SU-DHL-6 (cell line): ENCODE measurements at regions not wholly inside any gene's neighbourhood (a gene's known extent, or its start where the extent isn't known, plus 50 kb on each side); places are given as distances from the start of the nearest gene placed in this dataset.

Experiments used
- H2AFZ ChIP-seq: fragments of 200-600 bp; sonication (generic); 2 replicates; pipeline ENCODE4 v1.6.1; 2014; ENCODE audit warnings: low read depth, mild to moderate bottlenecking, moderate library complexity, mixed read lengths, antibody characterized with exemption, low read length; ENCODE audit not compliant: severe bottlenecking
- H3F3A ChIP-seq: fragments of 200-600 bp; shearing (Covaris generic); 2 replicates; pipeline ENCODE4 v1.6.0; 2016; ENCODE audit warnings: antibody characterized with exemption, mild to moderate bottlenecking; ENCODE audit not compliant: insufficient read depth
- H3K27ac ChIP-seq: fragments of 200-600 bp; sonication (generic); 2 replicates; pipeline ENCODE4 v1.5.1; 2016; ENCODE audit warnings: low read depth, mild to moderate bottlenecking, low read length, moderate library complexity, mixed read lengths
- H3K27me3 ChIP-seq: fragments of 200-600 bp; sonication (generic), shearing (Covaris generic); 2 replicates; pipeline ENCODE4 v1.6.0; 2014; ENCODE audit warnings: mild to moderate bottlenecking, low read length
- H3K36me3 ChIP-seq: fragments of 200-600 bp; sonication (generic); 2 replicates; pipeline ENCODE4 v1.6.1; 2014; ENCODE audit warnings: mild to moderate bottlenecking, low read length, mixed read lengths
- H3K4me2 ChIP-seq: fragments of 300-600, 200-600 bp; shearing (Covaris generic), sonication (generic); 2 replicates; pipeline ENCODE4 v1.6.0; 2014; ENCODE audit warnings: low read length, low read depth, mild to moderate bottlenecking; ENCODE audit not compliant: poor library complexity, severe bottlenecking
- H3K4me3 ChIP-seq: fragments of 200-600 bp; sonication (generic); 2 replicates; pipeline ENCODE4 v1.5.1; 2014; ENCODE audit warnings: antibody characterized with exemption, low read length, mild to moderate bottlenecking, mixed read lengths; ENCODE audit not compliant: insufficient read depth, poor library complexity, severe bottlenecking
- H3K79me2 ChIP-seq: fragments of 200-600 bp; sonication (generic); 2 replicates; pipeline ENCODE4 v1.6.1; 2014; ENCODE audit warnings: mild to moderate bottlenecking, low read length, moderate library complexity; ENCODE audit not compliant: insufficient read depth
- H3K9ac ChIP-seq: fragments of 200-600 bp; sonication (generic); 2 replicates; pipeline ENCODE4 v1.7.0; 2014; ENCODE audit warnings: mild to moderate bottlenecking, low read length
- H3K9me2 ChIP-seq: fragments of 200-600 bp; sonication (generic); replicated peaks from 2 replicates; pipeline ENCODE4 v1.6.1; 2014; ENCODE audit warnings: low read length; ENCODE audit not compliant: insufficient read depth
- H3K9me3 ChIP-seq: fragments of 200-600 bp; sonication (generic); 2 replicates; pipeline ENCODE4 v1.6.1; 2014; ENCODE audit warnings: low read length, mixed read lengths; ENCODE audit not compliant: insufficient read depth
- H4K20me1 ChIP-seq: fragments of 200-600 bp; sonication (generic); 2 replicates; pipeline ENCODE4 v1.6.1; 2014; ENCODE audit warnings: low read depth, mild to moderate bottlenecking, antibody characterized with exemption, low read length, moderate library complexity, mixed read lengths
- EZH2phosphoT487 ChIP-seq: fragments of 200-600 bp; sonication (generic), shearing (Covaris generic); conservative IDR thresholded peaks from 2 replicates; pipeline ENCODE4 v1.6.1; 2018; ENCODE audit warnings: mild to moderate bottlenecking, antibody characterized with exemption, low read length, moderate library complexity, mixed read lengths
- TF ChIP-seq, protein P1 (sequence below): fragments of 200-600 bp; sonication (generic); IDR thresholded peaks from one replicate; pipeline ENCODE4 v1.5.1; 2017; ENCODE audit warnings: antibody characterized with exemption, mild to moderate bottlenecking, low read length, moderate library complexity; ENCODE audit not compliant: insufficient read depth, poor library complexity, severe bottlenecking

- H3K36me3 ChIP-seq: no peaks in the 10 kb centered on the region
- H3K9ac ChIP-seq: no peak overlapping the region
- H3K4me3 ChIP-seq: no peak overlapping the region
- H3K9me2 ChIP-seq: no peaks in the 10 kb centered on the region
- no peak overlapping the region for H2AFZ ChIP-seq
- H3K79me2 ChIP-seq: no peaks in the 10 kb centered on the region
- H3K4me2 ChIP-seq: no peak overlapping the region
- H3F3A ChIP-seq: no peaks in the 10 kb centered on the region
- no peak for TF ChIP-seq EZH2phosphoT487
- TF ChIP-seq, protein P1, sequence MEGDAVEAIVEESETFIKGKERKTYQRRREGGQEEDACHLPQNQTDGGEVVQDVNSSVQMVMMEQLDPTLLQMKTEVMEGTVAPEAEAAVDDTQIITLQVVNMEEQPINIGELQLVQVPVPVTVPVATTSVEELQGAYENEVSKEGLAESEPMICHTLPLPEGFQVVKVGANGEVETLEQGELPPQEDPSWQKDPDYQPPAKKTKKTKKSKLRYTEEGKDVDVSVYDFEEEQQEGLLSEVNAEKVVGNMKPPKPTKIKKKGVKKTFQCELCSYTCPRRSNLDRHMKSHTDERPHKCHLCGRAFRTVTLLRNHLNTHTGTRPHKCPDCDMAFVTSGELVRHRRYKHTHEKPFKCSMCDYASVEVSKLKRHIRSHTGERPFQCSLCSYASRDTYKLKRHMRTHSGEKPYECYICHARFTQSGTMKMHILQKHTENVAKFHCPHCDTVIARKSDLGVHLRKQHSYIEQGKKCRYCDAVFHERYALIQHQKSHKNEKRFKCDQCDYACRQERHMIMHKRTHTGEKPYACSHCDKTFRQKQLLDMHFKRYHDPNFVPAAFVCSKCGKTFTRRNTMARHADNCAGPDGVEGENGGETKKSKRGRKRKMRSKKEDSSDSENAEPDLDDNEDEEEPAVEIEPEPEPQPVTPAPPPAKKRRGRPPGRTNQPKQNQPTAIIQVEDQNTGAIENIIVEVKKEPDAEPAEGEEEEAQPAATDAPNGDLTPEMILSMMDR: no peak
- no peaks in the 10 kb centered on the region for H4K20me1 ChIP-seq
- H3K27ac ChIP-seq: no peak overlapping the region
- H3K27me3 ChIP-seq: no peaks in the 10 kb centered on the region
- H3K9me3 ChIP-seq: peaks cover 14% of the 10 kb centered on the region; the same call in 1 of the 2 replicates
Observed at GRCh38 chr3:102151935-102152334, 282.9 kb upstream of the ZPLD1 start.

- Histone ChIP-seq H3K27me3 (no peaks in the 10 kb centered on the region), H3K9me2 (no peaks in the 10 kb centered on the region), H3K9me3 (peaks cover 13% of the 10 kb centered on the region; the same call in 1 of the 2 replicates), H3K36me3 (no peaks in the 10 kb centered on the region), H3K79me2 (no peaks in the 10 kb centered on the region), H4K20me1 (no peaks in the 10 kb centered on the region), H3K27ac (no peak overlapping the region), H2AFZ (no peak overlapping the region), H3K9ac (no peak overlapping the region), H3K4me3 (no peak overlapping the region), H3K4me2 (no peak overlapping the region), H3F3A (no peaks in the 10 kb centered on the region)
- TF ChIP-seq, protein P1: no peak
- TF ChIP-seq EZH2phosphoT487: no peak
Observed at GRCh38 chr3:102156426-102156825, 278.4 kb upstream of the ZPLD1 start.

DNA sequence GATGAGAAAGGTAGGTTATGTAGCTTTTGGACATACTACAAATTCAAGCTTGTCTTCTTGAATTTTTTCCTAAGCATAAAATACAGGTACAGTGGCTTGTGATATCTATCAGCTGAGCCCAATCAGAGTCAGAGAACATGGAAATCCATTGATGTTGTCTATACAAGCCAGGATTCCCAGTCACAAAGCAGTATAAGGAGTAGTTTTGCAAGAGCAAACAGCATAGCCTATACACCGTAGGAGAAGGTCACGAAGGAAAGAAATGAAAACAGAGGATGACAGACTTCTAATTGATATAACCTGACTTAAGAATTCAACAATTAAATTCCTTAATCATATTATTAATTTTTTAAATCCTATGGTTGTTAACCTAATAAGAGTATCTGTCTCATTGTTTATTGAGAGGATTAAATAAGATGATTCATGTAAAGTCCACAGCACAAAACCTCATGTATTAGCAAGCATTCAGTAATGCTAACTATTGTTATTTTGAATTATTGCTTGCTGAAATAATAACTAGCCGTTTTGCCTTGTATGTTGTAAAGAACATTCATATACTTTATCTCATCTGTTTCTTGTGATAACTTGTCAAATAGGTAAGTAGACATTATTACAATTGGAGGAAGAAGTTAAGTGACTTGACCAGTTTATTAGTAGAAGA is 276.6 kb upstream of the ZPLD1 start:
- no peak overlapping the region for H3K4me3 ChIP-seq
- no peaks in the 10 kb centered on the region for H3K9me2 ChIP-seq
- TF ChIP-seq, protein P1: no peak
- TF ChIP-seq EZH2phosphoT487: no peak
- H4K20me1 ChIP-seq: no peaks in the 10 kb centered on the region
- no peaks in the 10 kb centered on the region for H3K36me3 ChIP-seq
- H3K27me3 ChIP-seq: no peaks in the 10 kb centered on the region
- no peak overlapping the region for H3K27ac ChIP-seq
- H3F3A ChIP-seq: no peaks in the 10 kb centered on the region
- no peaks in the 10 kb centered on the region for H3K9me3 ChIP-seq
- H3K9ac ChIP-seq: no peak overlapping the region
- H3K79me2 ChIP-seq: no peaks in the 10 kb centered on the region
- H2AFZ ChIP-seq: no peak overlapping the region
- H3K4me2 ChIP-seq: no peak overlapping the region
